Suprapubic skin (tissue), 4 donors: ENCODE measurements at regions not wholly inside any gene's neighbourhood (a gene's known extent, or its start where the extent isn't known, plus 50 kb on each side); places are given as distances from the start of the nearest gene placed in this dataset.

ENCODE experiments used
- DNase-seq, 2 donors: peaks; one replicate each; pipeline ENCODE4 v3.0.0-alpha.2; 2019; ENCODE audit warnings: low spot score in 2 of 2
- H3K27ac ChIP-seq: fragments of 200-600 bp; sonication (generic); one replicate; pipeline ENCODE4 v1.5.1; 2019
- H3K27me3 ChIP-seq: fragments of 200-600 bp; sonication (generic); one replicate; pipeline ENCODE4 v1.5.1; 2019
- H3K36me3 ChIP-seq: fragments of 200-600 bp; sonication (generic); one replicate; pipeline ENCODE4 v1.5.1; 2019
- H3K4me1 ChIP-seq: fragments of 200-600 bp; sonication (generic); one replicate; pipeline ENCODE4 v1.5.1; 2019
- H3K4me3 ChIP-seq: fragments of 200-600 bp; sonication (generic); one replicate; pipeline ENCODE4 v1.5.1; 2019; ENCODE audit warnings: mild to moderate bottlenecking
- H3K9me3 ChIP-seq: fragments of 200-600 bp; sonication (generic); one replicate; pipeline ENCODE4 v1.5.1; 2019
- EP300 ChIP-seq: sonication (generic); formaldehyde crosslinking; IDR thresholded peaks from one replicate; pipeline ENCODE4 v1.6.1; 2017; ENCODE audit warnings: antibody characterized with exemption
- POLR2A ChIP-seq, 2 donors: fragments of 450-650 bp; IDR thresholded peaks; one replicate each; pipeline ENCODE4 v1.6.1; 2017; ENCODE audit warnings: antibody characterized with exemption in 2 of 2, mild to moderate bottlenecking in 2 of 2, moderate library complexity in 2 of 2
- POLR2AphosphoS5 ChIP-seq, 3 donors: sonication (generic); formaldehyde crosslinking; IDR thresholded peaks; one replicate each; pipeline ENCODE4 v1.6.1; 2017; ENCODE audit warnings: antibody characterized with exemption in 3 of 3
- WGBS: methylation state at CpG from one replicate; pipeline ENCODE4 v1.1.5; 2018; 5-methylcytosine and 5-hydroxymethylcytosine counted together
- TF ChIP-seq, protein P1 (sequence below), 2 donors: fragments of 200-600 bp in 1 of 2; fragments of 450-650 bp in 1 of 2; sonication (generic) in 1 of 2; IDR thresholded peaks; one replicate each; pipeline ENCODE4 v1.5.1; 2016 to 2019; ENCODE audit warnings: antibody characterized with exemption in 2 of 2, mild to moderate bottlenecking in 1 of 2, moderate library complexity in 1 of 2

DNA sequence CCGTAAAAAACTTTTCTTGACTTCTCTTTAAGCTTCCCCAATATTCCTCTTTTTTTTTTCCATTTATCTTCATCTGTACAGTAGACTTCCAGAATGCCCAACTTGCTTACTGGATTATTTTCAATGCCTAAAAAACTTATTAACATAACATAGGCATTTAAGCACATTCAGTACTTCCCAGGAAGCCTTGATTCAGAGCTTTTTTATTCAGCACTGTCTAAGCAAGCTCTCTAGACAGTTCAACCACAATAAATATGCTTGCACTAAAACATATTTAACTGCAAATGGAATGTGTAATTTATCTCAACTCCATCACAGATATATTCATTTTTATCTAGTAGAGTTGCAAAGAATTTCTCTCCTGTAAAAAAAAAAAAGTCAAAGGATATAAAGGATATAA, 997.8 kb downstream of the ARAP2 start:
- H3K4me1 ChIP-seq = no peaks in the 10 kb centered on the region
- H3K27me3 ChIP-seq = no peaks in the 10 kb centered on the region
- no peak for DNase-seq
- H3K9me3 ChIP-seq = no peaks in the 10 kb centered on the region
- no peak overlapping the region for H3K27ac ChIP-seq
- WGBS = 89% methylated on average over 1 of the region's 1 CpG
- no peak overlapping the region for H3K4me3 ChIP-seq
- TF ChIP-seq POLR2A (IDR thresholded peaks at IDR 0.05) (no peak), EP300 (no peak), POLR2AphosphoS5 (IDR thresholded peaks at IDR 0.05) (no peak)
- TF ChIP-seq, protein P1, sequence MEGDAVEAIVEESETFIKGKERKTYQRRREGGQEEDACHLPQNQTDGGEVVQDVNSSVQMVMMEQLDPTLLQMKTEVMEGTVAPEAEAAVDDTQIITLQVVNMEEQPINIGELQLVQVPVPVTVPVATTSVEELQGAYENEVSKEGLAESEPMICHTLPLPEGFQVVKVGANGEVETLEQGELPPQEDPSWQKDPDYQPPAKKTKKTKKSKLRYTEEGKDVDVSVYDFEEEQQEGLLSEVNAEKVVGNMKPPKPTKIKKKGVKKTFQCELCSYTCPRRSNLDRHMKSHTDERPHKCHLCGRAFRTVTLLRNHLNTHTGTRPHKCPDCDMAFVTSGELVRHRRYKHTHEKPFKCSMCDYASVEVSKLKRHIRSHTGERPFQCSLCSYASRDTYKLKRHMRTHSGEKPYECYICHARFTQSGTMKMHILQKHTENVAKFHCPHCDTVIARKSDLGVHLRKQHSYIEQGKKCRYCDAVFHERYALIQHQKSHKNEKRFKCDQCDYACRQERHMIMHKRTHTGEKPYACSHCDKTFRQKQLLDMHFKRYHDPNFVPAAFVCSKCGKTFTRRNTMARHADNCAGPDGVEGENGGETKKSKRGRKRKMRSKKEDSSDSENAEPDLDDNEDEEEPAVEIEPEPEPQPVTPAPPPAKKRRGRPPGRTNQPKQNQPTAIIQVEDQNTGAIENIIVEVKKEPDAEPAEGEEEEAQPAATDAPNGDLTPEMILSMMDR (IDR thresholded peaks at IDR 0.05) = no peak
- H3K36me3 ChIP-seq = no peaks in the 10 kb centered on the region

GRCh38 chr4:35247047-35247446, 997.3 kb downstream of the ARAP2 start:
- TF ChIP-seq EP300 (no peak), POLR2AphosphoS5 (IDR thresholded peaks at IDR 0.05) (no peak), POLR2A (IDR thresholded peaks at IDR 0.05) (no peak)
- TF ChIP-seq, protein P1 (IDR thresholded peaks at IDR 0.05) = no peak

DNA sequence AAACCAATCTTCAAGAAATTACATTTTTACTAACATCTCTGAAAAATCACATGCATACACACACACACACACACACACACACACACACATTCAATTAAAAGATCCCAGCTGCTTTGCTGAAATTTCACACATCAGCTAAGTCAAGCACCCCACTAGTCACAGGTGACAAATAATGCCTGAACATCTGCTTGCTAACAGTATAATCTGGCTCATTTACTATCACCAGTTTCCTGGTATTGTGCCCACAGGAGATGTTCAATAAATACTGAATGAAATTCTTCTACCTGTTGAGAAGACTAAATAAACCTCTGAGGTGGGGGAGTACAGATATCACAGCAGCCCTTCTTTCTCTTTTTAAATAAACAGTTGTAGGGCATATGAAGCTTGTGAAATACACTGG, 994.0 kb downstream of the ARAP2 start:
- no peaks in the 10 kb centered on the region for H3K4me1 ChIP-seq
- H3K9me3 ChIP-seq = no peaks in the 10 kb centered on the region
- TF ChIP-seq, protein P1 (IDR thresholded peaks at IDR 0.05) = no peak
- TF ChIP-seq POLR2AphosphoS5 (IDR thresholded peaks at IDR 0.05) (no peak), POLR2A (IDR thresholded peaks at IDR 0.05) (no peak), EP300 (no peak)
- no peaks in the 10 kb centered on the region for H3K36me3 ChIP-seq
- no peak overlapping the region for H3K4me3 ChIP-seq
- DNase-seq = no peak
- H3K27ac ChIP-seq = no peak overlapping the region
- H3K27me3 ChIP-seq = no peaks in the 10 kb centered on the region

More at GRCh38 chr4:35247047-35247446, 997.3 kb downstream of the ARAP2 start:
- no peaks in the 10 kb centered on the region for H3K9me3 ChIP-seq
- 17% methylated on average over 3 of the region's 3 CpGs for WGBS
- no peaks in the 10 kb centered on the region for H3K4me1 ChIP-seq
- no peak for DNase-seq
- no peak overlapping the region for H3K4me3 ChIP-seq
- H3K27me3 ChIP-seq = no peaks in the 10 kb centered on the region
- no peaks in the 10 kb centered on the region for H3K36me3 ChIP-seq
- H3K27ac ChIP-seq = no peak overlapping the region

DNA sequence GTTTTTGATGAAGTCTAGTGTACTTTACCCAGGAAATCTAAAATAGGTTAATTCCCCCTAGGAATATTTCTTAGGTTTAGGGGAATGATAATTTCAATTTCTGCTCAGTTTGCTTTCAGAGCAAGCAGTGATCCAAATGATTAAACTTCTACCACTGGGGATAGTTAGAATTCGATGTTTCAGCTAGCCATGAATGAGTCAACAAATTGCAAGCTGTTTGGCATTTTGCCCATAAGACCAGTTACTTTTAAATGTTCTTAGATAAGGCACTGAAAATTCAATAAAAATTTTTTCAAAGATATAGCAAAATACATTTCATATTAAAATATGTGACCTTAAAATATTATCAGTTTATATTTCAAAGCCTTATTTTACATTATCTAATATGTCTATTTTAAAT, 993.6 kb downstream of the ARAP2 start:
- TF ChIP-seq POLR2A (IDR thresholded peaks at IDR 0.05) (no peak), POLR2AphosphoS5 (IDR thresholded peaks at IDR 0.05) (no peak), EP300 (no peak)
- TF ChIP-seq, protein P1 (IDR thresholded peaks at IDR 0.05) = no peak
- no peaks in the 10 kb centered on the region for H3K9me3 ChIP-seq
- WGBS = 22% methylated on average over 1 of the region's 1 CpG

GRCh38 chr4:35252071-35252470, 992.2 kb downstream of the ARAP2 start:
- no peak overlapping the region for H3K27ac ChIP-seq
- no peaks in the 10 kb centered on the region for H3K36me3 ChIP-seq
- DNase-seq = no peak
- H3K9me3 ChIP-seq = no peaks in the 10 kb centered on the region
- 92% methylated on average over 1 of the region's 1 CpG for WGBS
- no peak overlapping the region for H3K4me3 ChIP-seq
- no peak for TF ChIP-seq POLR2A (IDR thresholded peaks at IDR 0.05)
- TF ChIP-seq EP300 = no peak
- TF ChIP-seq, protein P1 (IDR thresholded peaks at IDR 0.05) = no peak
- TF ChIP-seq POLR2AphosphoS5 (IDR thresholded peaks at IDR 0.05) = no peak
- no peaks in the 10 kb centered on the region for H3K4me1 ChIP-seq
- H3K27me3 ChIP-seq = no peaks in the 10 kb centered on the region

More for the DNA sequence above, 993.6 kb downstream of the ARAP2 start:
- Histone ChIP-seq H3K36me3 (no peaks in the 10 kb centered on the region), H3K27ac (no peak overlapping the region), H3K4me3 (no peak overlapping the region), H3K4me1 (no peaks in the 10 kb centered on the region), H3K27me3 (no peaks in the 10 kb centered on the region)
- no peak for DNase-seq
